Duodenal mucosa (tissue), 2 donors: ENCODE measurements at regions not wholly inside any gene's neighbourhood (a gene's known extent, or its start where the extent isn't known, plus 50 kb on each side); places are given as distances from the start of the nearest gene placed in this dataset.

Experiments
- H3K27ac ChIP-seq: one replicate; pipeline ENCODE4 v1.7.0; 2013; ENCODE audit warnings: low read depth, low read length
- H3K27me3 ChIP-seq, 2 donors: one replicate each; pipeline ENCODE4 v1.7.0; 2013; ENCODE audit warnings: low read length in 2 of 2, control low read depth in 1 of 2; ENCODE audit not compliant: insufficient read depth in 2 of 2, control insufficient read depth in 1 of 2
- H3K36me3 ChIP-seq, 2 donors: one replicate each; pipeline ENCODE4 v1.7.0; 2013; ENCODE audit warnings: low read length in 2 of 2, control low read depth in 1 of 2; ENCODE audit not compliant: insufficient read depth in 2 of 2, control insufficient read depth in 1 of 2
- H3K4me1 ChIP-seq, 2 donors: one replicate each; pipeline ENCODE4 v1.7.0; 2013; ENCODE audit warnings: low read length in 2 of 2, control low read depth in 1 of 2; ENCODE audit not compliant: insufficient read depth in 2 of 2, control insufficient read depth in 1 of 2
- H3K4me3 ChIP-seq, 2 donors: one replicate each; pipeline ENCODE4 v1.7.0; 2013; ENCODE audit warnings: low read length in 2 of 2, low read depth in 1 of 2
- H3K9ac ChIP-seq, 2 donors: one replicate each; pipeline ENCODE4 v1.7.0; 2013; ENCODE audit warnings: low read length in 2 of 2, low read depth in 1 of 2
- H3K9me3 ChIP-seq, 2 donors: one replicate each; pipeline ENCODE4 v1.7.0; 2013; ENCODE audit warnings: low read length in 2 of 2, control low read depth in 1 of 2; ENCODE audit not compliant: control insufficient read depth in 1 of 2

DNA sequence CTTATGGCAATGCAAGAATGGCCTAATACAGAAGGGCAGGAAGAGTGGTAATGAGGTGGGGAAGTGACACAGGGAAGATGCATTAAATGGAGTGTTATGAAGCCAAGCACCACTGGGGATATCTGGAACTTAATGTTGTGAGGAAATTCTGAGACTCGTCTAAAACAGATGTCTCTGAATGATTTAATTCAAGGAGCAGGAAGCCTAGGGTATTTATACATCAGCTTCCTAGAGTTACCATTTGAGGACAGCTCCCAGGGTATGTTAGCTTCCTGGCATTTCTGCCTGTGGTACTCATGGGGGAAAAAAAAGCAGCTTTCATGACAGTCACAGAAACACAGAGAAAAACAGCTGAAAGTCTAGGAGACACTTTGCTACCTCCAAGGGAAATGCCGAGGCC, 989.5 kb downstream of the CBLN2 start:
- Histone ChIP-seq H3K27me3 (no peaks in the 10 kb centered on the region), H3K27ac (no peak overlapping the region), H3K9me3 (peaks cover 0 to 10% of the 10 kb centered on the region in 2 donors), H3K4me1 (no peaks in the 10 kb centered on the region), H3K36me3 (no peaks in the 10 kb centered on the region), H3K4me3 (no peak overlapping the region), H3K9ac (no peak overlapping the region)

DNA sequence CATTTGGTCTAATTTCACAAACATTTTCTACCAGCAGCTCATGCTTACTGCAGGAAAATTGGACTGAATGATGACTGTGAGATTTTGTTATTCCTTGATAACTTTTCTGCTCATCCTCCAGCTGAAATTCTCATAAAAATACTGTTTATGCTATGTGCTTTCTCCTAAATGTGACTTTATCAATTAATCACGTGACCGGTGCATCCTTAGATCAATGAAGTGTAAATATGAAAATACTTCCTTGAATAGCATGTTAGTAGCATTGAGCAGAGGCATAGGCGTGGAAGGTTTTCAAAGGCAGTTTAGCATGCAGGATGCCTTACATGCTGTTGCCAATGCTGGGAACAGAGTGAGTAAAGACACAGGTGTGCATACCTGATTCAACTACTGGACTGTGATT, 1002.5 kb downstream of the CBLN2 start:
- Histone ChIP-seq H3K4me1 (no peaks in the 10 kb centered on the region), H3K9ac (no peak overlapping the region), H3K27ac (no peak overlapping the region), H3K4me3 (no peak overlapping the region), H3K27me3 (no peaks in the 10 kb centered on the region), H3K36me3 (no peaks in the 10 kb centered on the region), H3K9me3 (peaks cover 7 to 23% of the 10 kb centered on the region in 2 donors)

DNA sequence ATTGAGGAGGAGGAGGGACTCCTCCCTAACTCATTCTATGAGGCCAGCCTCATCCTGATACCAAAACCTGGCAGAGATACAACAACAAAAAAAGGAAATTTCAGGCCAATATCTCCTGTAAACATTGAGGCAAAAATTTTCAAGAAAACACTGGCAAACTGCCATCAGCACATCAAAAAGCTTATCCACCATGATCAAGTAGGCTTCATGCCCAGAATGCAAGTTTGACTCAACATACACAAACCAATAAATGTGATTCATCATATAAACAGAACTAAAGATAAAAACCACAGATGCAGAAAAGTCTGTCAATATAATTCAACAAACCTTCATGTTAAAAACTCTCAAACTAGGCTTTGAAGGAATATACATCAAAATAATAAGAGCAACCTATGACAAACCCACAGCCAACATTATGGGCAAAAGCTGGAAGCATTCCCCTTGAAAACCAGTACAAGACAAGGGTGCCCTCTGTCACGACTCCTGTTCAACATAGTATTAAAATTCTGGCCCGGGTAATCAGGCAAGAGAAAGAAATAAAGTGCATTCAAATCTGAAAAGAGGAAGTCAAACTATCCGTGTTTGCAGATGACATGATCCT, 1014.3 kb downstream of the CBLN2 start:
- H3K27me3 ChIP-seq = no peaks in the 10 kb centered on the region
- H3K9me3 ChIP-seq = peaks cover under 1 to 4% of the 10 kb centered on the region in 2 donors
- no peaks in the 10 kb centered on the region for H3K4me1 ChIP-seq
- H3K36me3 ChIP-seq = no peaks in the 10 kb centered on the region
- H3K4me3 ChIP-seq = no peak overlapping the region
- H3K9ac ChIP-seq = no peak overlapping the region
- no peak overlapping the region for H3K27ac ChIP-seq

GRCh38 chr18:71523483-71524435, 1020.4 kb downstream of the CBLN2 start:
- H3K9ac ChIP-seq = no peak overlapping the region
- no peak overlapping the region for H3K4me3 ChIP-seq
- no peak overlapping the region for H3K27ac ChIP-seq
- H3K4me1 ChIP-seq = no peaks in the 10 kb centered on the region
- H3K36me3 ChIP-seq = no peaks in the 10 kb centered on the region
- no peaks in the 10 kb centered on the region for H3K27me3 ChIP-seq
- H3K9me3 ChIP-seq = peaks cover 0 to 9% of the 10 kb centered on the region in 2 donors

- Histone ChIP-seq H3K27me3 (no peaks in the 10 kb centered on the region), H3K9me3 (peaks cover 6 to 13% of the 10 kb centered on the region in 2 donors), H3K36me3 (no peaks in the 10 kb centered on the region), H3K27ac (no peak overlapping the region), H3K4me3 (no peak overlapping the region), H3K9ac (no peak overlapping the region), H3K4me1 (no peaks in the 10 kb centered on the region)
Measured at GRCh38 chr18:71505526-71505925, 1038.6 kb downstream of the CBLN2 start.

DNA sequence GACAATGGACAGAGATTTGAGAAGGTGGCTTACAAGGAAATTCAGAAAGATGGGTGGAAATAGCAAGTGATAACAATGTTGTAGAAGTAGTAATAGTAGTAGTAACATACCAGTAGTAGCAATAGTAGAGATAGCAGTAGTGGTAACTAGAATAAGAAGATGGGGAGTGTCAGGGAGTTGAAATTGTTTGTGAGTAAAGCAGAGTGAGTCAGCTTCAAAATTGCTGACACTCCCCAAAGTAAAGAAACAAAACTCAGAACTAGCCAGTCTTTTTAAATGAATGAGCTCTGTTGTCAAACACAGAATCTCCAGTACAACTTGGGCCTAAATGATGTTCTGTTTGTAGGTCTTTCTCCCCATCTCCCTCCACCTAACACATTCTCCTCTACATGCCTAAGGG, 1040.9 kb downstream of the CBLN2 start:
- no peak overlapping the region for H3K27ac ChIP-seq
- H3K4me3 ChIP-seq = no peak overlapping the region
- no peaks in the 10 kb centered on the region for H3K36me3 ChIP-seq
- no peak overlapping the region for H3K9ac ChIP-seq
- H3K27me3 ChIP-seq = no peaks in the 10 kb centered on the region
- no peaks in the 10 kb centered on the region for H3K4me1 ChIP-seq
- H3K9me3 ChIP-seq = peaks cover 15 to 18% of the 10 kb centered on the region in 2 donors

DNA sequence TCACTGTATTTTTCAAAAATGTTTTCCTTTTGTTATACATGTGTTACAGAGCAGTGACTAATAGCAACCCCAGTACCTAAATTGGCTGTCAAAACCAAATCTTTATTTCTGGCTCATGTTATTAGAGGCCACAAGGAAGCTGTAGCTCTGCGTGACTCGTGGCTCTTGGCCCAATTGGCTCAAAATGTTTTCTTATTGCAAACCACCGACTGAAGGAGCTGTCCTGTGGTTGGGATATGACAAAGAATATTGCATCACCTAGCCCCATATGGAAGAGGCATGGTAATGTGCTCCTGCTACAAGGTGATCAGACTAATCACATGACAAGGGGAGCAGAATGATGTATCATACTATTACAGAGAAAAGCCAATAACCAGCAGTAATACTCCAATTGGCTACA, 1058.5 kb downstream of the CBLN2 start:
- Histone ChIP-seq H3K36me3 (no peaks in the 10 kb centered on the region), H3K9ac (no peak overlapping the region), H3K4me3 (no peak overlapping the region), H3K27ac (no peak overlapping the region), H3K4me1 (no peaks in the 10 kb centered on the region), H3K9me3 (peaks cover 0 to 21% of the 10 kb centered on the region in 2 donors), H3K27me3 (no peaks in the 10 kb centered on the region)

DNA sequence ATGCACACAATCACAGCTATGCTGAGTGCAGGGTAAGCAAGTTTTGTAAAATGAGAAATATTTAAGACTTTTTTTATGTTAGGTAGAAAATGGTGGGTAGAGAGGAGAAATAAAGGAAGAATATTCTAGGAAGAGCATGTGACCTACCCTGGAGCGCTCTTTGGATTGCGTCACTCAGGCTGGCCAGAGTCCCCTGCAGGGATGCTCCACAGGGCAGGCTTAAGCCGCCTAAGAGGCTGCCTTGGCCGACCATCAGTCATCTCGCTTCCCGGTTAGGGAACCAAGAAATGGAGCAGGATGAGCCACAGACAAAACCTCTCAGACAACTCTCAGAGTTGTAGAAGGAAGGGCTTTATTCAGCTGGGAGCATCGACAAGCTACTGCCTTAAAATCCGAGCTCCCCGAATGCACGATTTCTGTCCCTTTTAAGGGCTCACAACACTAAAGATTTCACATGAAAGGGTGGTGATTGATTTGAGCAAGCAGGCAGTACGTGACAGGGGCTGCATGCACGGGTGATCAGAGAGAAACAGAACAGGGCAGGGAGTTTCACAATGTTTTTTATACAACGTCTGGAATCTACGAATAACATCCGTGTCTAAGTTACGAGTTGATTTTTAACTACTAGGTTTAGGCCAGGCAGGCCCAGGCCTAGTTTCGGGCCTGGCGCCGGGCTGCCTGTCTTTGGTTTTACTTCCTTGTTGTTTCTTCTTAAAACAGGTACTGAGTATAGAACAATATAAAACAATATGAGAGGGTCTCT, 1072.0 kb downstream of the CBLN2 start:
- H3K4me3 ChIP-seq = no peak overlapping the region
- H3K9ac ChIP-seq = no peak overlapping the region
- H3K27me3 ChIP-seq = no peaks in the 10 kb centered on the region
- peaks cover 1 to 6% of the 10 kb centered on the region in 2 donors for H3K9me3 ChIP-seq
- H3K36me3 ChIP-seq = no peaks in the 10 kb centered on the region
- no peaks in the 10 kb centered on the region for H3K4me1 ChIP-seq
- H3K27ac ChIP-seq = no peak overlapping the region

DNA sequence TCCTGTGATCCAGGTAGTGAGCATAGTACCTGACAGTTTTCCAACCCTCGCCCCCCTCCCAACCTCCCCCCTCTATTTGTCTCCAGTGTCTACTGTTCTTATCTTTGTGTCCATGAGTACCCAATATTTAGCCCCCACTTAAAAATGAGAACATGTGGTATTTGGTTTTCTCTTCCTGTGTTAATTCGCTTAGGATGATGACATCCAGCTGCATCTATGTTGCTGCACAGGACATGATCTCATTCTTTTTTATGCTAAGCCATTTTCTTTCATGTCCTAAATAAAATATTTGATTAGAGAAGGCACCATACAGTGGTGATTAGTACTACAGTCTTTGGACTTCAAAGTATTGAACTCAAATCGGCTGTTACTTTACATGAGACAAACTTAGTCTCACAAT, 1087.9 kb downstream of the CBLN2 start:
- Histone ChIP-seq H3K27me3 (no peaks in the 10 kb centered on the region), H3K27ac (no peak overlapping the region), H3K9me3 (no peaks in the 10 kb centered on the region), H3K9ac (no peak overlapping the region), H3K4me3 (no peak overlapping the region), H3K4me1 (no peaks in the 10 kb centered on the region), H3K36me3 (no peaks in the 10 kb centered on the region)

GRCh38 chr18:71450257-71450656, 1093.9 kb downstream of the CBLN2 start:
- Histone ChIP-seq H3K9ac (no peak overlapping the region), H3K27me3 (no peaks in the 10 kb centered on the region), H3K9me3 (no peaks in the 10 kb centered on the region), H3K36me3 (no peaks in the 10 kb centered on the region), H3K4me1 (no peaks in the 10 kb centered on the region), H3K4me3 (no peak overlapping the region), H3K27ac (no peak overlapping the region)
